GM19035 (cell line): ENCODE measurements at regions not wholly inside any gene's neighbourhood (a gene's known extent, or its start where the extent isn't known, plus 50 kb on each side); places are given as distances from the start of the nearest gene placed in this dataset.
"Not testable (repeated sequence)": the region's sequence is repeated elsewhere in the genome, so short reads cannot be mapped to it uniquely, and the experiment has no call there.

Experiments used
- ATAC-seq: cut with Tn5 transposase; IDR thresholded peaks from one replicate; pipeline ENCODE4 v1.9.1; 2021; ENCODE audit not compliant: unreplicated experiment

DNA sequence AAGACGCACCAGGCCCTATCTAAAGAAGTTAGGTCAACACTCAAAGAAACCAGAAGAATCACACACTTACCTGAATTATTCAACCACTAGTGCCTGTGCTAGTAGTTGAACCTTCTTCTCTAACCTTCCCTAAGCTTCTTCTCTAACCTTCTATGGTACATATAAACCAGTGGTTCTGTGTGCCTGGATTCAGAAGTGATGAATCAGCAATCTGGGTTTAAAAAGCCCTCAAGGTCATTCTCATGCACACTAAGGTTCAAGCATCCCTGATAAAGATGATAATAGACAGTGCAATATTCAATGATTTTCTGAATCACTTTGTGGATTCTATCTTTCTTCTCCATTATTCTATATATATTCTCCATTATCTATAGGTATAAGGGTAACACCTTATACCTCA, 271.4 kb upstream of the TBX18 start:
- ATAC-seq = no peak

DNA sequence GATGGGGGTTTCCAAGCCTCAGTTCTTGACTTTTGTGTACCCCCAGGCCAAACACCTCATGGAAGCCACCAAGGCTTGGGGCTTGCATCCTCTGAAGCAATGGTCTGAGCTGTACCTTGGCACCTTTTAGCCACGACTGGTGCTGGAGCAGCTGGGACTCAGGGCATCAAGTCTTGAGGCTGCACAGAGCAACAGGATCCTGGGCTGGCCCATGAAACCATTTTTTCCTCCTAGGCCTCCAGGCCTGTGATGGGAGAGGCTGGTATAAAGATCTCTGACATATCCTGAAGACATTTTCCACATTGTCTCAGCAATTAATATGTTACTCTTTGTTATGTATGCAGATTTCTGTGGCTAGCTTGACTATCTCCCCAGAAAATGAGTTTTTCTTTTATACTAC, 269.1 kb upstream of the TBX18 start:
- no peak for ATAC-seq

DNA sequence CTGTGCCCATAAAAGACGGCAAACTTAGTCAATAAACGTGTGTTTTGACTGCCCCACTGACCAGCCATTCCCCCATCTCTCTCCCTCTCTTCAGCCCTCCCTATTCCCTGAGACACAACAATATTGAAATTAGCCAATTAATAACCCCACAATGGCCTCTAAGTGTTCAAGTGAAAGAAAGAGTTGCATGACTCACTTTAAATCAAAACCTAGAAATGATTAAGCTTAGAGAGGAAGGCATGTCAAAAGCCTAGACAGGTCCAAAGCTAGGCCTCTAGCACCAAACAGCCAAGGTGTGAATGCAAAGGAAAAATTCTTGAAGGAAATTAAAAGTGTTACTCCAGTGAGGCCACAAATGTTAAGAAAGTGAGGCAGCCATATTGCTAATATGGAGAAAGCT, 261.6 kb upstream of the TBX18 start:
- no peak for ATAC-seq

DNA sequence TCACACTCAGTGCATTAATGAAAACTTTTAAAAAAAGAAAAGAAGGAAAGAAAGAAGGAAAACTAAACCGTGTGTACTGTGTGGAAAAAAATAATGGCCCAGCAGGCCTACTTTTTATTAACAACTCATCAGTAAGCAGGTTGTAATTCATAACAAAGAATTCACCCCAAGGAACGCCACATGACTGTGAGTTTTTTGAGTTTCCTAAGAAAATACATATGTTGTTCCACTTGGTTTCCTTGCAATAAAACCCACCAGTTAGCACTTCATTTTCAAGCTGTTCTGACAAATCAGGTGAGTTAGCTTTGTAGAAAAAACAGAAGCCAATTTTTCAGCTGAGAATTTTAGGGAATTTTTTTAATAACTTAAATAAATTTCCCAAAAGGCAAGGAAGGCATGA, 259.3 kb upstream of the TBX18 start:
- no peak for ATAC-seq

DNA sequence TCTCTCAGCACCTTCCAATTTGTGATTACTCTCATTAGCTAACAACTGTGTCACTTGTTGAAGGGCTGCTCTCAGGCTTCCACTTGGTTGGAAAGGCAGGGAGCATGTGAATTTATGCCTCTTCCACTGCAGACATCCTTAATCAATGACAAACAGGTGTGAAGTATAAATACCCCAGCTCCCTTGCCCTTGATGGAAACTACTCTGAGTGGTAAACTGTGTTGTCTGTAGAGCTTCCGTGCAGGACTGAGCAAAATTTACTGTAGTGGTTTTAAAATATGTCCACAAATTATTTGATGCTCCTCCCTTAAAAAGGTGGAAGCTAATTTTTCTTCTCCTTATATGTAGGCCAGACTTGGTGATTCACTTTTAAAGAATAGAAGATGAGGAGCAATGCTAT, 253.0 kb upstream of the TBX18 start:
- no peak for ATAC-seq

DNA sequence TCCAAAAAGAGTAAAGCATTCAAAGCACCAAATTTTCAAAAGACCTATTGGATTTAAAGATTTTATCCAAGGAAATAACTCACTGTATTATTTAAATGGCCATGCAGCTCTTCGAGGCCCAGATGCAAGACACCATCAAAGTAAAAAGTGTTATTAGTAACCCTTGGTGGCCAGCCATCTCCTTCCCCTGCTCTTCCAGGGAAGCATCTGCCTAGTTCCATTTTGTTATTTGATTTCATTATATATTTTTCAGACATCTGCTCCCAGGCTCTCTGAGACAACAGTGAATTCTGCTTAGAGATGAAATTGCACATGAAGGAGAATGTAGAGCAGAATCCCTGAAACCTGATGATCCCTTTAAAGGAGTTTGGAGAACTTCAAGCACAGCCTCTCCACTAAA, 252.3 kb upstream of the TBX18 start:
- ATAC-seq = no peak

DNA sequence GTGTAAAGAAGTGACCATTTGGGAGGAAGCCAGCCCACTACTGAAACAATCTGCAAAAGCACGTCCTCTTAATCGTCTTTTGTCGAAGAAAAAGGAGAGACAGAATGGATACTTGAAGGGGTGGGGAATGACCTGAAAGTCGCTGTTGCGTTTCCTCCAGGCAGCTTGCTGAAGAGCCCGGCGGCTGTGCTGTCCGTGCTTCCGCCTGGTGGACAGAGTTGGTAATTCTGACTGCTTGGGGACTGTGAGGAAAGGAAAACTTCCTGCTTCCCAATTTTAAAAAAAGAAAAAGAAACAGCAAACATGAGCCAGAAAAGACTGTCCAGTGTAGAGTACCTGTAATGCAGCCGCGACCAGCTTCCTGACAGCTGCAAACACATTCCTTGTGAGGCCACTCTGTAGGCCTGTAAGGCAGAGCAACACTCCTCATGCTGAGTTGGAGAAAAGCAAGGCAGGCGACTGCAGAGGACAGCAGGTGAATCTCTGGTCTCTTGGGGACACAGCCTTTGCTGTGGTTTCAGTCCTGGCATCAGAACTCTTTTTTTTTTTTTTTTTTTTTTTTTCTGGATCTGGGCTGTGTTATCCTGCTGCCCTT, 251.1 kb upstream of the TBX18 start:
- peak; percentile 81 for ATAC-seq

DNA sequence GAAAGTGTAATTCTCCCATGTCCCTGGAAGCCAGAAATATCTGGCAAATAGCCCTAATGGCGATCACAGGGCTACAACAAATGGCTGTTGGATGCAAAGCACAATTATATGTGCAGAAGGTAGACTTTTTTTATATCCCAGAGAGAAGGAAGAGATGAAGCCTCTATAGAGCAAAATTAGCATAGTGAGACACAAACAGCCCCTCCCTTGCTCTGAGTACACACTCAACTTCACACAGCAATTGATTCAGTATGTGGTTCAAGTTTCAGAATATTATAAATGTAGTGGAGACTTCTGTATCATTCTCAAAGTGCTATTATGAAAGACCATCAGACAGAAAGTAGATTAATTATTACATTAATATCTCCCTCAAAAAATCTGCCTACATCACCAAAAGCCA, 246.5 kb upstream of the TBX18 start:
- no peak for ATAC-seq

DNA sequence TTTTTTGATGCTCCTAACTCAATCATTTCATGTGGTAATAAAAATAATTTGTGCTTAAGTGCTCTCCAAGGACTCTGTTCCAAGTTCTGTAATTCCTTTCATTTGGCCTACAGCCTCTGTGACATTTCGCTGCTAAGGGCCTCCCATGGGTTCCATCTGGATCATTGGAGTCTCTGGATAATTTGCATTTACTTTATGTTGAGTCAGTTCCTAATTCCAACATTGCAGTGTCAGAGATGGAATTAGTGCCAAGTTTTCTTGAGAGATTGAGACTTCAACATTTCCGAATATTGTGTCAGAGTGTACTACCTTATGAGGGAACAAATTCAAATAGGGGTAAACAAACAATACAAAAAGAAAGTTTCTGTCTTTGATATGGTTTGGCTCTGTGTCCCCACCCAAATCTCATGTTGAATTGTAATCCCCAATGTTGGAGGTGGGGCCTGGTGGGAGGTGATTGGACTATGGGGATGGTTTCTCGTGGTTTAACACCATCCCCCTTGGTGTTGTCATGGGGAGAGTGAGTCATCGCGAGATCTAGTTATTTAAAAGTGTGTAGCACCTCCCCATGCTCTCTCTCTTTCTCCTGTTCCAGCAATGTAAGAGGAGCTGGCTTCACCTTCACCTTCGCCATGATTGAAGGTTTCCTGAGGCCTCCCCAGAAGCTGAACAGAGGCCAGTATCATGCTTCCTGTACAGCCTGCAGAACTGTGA, 244.1 kb upstream of the TBX18 start:
- no peak for ATAC-seq

DNA sequence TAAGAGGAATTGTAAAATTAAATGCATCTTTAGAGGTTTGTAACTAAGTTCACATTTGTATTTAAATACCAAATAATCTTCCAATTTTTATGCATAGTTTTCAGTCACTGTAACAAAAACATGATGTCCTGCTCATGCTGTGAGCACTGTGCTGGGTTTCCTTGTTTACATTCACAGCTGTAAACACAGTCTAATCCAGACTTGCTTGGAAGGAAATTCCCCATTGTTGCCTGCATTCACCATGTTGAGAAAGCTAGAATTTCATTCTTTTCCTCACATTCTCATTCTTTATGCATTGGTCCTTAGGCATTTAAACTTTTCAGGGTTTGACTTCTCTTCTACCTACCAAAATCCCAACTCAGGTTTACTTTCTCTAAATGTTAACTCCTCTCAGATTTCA, 242.0 kb upstream of the TBX18 start:
- ATAC-seq = no peak

DNA sequence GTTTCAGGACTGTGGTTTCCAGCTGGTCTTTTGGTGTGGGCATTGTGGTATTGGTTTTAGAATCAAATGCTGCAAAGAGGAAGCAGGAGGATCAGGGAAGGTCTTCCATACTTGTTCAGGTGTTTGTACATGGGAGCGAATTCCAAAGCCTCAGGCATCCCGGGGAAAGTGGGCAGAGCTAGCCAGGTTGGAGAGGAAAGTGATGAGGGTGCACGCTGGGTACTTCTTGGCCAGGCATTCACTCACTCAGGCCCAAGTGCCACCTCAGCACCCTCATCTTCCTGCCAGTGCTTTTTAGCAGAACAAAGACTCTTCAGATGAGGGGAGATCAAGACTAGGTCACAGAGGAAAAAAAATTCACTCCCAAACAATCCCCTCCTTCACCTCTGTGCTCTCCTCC, 241.1 kb upstream of the TBX18 start:
- no peak for ATAC-seq

DNA sequence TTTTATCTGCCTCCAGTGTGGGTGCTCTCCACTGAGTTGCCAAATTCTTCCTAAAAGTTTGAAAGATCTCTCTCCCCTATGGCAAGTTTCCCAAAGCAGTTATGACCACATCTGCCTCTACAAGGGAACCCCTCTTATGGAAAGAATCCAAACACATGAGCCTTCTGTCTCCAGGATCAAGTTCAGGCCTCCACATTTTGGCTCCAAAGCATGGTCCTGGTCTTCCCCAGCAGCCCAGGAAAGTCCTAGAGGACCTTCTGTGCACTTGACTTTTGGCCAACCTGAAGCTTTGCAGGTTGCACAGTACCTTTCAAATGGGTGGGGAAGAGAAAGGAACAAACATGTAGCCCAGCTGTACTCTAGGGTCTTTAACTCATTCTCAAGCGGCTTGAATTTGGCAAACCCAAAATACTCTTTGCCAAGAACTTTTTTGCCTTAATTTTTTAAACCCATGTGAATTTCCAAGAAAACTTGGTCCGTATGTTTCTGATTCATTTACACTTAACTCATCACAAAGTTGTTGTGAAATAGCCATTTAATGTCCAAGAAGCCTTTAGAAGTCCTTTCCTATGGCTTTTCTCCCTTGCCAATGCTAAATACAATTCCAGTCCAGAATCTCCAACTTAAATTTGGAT, 240.1 kb upstream of the TBX18 start:
- no peak for ATAC-seq

DNA sequence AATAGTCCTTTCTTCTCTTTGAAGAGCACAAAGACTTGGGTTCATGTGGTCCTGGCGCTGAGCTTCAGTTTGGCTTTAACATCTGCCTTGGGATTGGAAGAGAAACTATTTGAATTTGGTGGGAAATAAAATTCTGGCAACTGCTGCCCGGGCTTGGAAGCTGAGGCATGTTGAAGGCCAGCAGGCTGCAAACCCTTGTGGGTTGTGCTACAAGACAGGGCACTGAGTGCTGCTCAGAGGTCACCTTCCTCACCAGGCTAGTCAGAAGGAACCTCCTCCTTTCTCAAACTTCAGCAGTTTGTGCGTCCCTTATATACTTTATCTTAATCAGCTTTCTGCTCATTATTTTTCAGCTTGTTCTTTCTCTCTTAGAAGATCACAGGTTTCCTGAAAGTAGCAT, 238.4 kb upstream of the TBX18 start:
- ATAC-seq = no peak

DNA sequence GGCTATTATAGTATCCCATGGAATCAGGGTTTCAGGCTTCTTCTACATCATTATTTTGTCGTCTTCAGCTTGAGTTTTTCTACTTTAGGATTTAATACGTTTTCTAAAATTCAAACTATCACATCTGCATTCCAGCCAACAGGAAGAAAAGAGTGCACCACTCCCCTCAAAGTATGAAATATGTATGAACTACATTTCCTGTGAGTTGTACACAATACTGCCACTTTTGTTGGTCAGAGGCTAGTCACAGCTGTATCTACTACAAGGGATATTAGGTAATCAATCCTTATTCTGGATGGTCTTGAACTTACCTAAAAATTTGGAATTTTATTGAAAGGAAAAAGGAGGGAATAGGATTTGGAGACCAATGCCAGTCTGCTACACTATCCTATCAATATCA, 235.6 kb upstream of the TBX18 start:
- ATAC-seq = no peak

DNA sequence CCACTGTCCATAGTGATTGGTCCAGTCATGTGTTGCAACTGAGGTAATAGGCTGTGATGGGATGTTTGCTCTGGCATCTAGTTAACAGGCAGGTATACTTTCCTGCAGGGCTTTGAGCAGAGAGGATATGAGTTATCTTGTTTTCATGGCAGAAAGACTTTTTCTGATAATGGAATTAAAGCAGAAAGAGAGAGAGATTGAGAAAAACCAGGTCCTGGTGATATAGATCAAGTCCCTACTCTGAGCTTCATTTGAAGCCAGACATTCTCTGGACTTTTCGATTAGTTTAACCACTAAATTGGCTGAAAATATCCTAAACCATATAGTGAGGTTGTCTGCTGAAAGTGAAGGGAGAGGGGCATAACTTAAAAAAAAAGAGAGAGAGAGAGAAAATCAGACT, 233.8 kb upstream of the TBX18 start:
- ATAC-seq = no peak

DNA sequence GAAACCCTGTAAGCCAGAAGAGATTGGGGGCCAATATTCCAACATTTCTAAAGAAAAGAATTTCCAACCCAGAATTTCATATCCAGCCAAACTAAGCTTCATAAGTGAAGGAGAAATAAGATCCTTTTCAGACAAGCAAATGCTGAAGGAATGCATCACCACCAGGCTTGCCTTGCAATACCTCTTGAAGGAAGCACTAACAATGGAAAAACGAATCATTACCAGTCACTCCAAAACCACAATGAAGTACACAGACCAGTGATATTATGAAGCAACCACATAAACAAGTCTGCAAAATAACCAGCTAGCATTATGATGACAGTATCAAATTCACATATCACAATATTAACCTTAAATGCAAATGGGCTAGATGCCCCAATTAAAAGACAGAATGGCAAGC, 224.4 kb upstream of the TBX18 start:
- not testable (repeated sequence) for ATAC-seq

DNA sequence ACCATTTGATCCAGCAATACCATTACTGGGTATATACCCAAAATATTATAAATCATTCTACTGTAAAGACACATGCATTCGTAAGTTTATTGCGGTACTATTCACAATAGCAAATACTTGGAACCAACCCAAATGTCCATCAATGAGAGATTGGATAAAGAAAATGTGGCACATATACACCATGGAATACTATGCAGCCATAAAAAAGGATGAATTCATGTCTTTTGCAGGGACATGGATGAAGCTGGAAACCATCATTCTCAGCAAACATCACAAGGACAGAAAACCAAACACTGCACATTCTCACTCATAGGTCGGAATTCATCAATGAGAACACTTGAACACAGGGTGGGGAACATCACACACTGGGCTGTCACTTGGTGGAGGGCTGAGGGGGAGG, 221.1 kb upstream of the TBX18 start:
- ATAC-seq = not testable (repeated sequence)

DNA sequence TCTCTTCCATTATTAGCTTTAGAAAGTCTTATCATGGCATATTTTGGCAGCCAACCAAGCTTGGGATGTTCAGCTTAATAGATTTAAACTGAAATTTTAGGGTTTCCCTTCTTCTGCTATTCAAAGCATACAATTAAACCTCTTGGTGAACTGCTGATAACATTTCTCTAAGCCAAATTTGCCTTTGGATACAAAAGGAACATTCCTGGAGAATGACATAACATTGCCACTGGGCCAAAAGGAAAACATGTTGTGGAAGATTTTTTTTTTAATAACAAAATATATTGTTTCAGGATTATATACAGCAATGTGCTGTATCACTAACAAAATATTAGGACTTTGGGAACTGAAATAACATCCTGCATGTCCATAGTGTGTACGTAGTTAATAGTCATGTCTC, 215.1 kb upstream of the TBX18 start:
- ATAC-seq = no peak

DNA sequence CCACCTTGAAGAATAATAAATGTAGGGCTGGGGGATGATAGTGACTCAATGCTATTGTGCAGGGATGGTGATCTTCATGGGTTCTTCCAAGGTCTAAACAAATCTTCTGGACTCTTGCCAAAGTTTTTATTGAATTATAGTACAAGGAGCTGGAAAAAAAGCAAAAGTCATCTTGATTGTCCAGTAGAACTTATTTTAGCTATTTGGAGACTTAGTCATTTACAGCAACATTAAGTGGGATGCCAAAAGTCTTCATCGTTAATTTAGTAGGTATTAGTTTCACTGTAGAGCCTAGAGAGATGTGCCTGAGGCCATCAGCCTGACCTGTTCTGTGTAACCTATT, 212.9 kb upstream of the TBX18 start:
- ATAC-seq = no peak

DNA sequence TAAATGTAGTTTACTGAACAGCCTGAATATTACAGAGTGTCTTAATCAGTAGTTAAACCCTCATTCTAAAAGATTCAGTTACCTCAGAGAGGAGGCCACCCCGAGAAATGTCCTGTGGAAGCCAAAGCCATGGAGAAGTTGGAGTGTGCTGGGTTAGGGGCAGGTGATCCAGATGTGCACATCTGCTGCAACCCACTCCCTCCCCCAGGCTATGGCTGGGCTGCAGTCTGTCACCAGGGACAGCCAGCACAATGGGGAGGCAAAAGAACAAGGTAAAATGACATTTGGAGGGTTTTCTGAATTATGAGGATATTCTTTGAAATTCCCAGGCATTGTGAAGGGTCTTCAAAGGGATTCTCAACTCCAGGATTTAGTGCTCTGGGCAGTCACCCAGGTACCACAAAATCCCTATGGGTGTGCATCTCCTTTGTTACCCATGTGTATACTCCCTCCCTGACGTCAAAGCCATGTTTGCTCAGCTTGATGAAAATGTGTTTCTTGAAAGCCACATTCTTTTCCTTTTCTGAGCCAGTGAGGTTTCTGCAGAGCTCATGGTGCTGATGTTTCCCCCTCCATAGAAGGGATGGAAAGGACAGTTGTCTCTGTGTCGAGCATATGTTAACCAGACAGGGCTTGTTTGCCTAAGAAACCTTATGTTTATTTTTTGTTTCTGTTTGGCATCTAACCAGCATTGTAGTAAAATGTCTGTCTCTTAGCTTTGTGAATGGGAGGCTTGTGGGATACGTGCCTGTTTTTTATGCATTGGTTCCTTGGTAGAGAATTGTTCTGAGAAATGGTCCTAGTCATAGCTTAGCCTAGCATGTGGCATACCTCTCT, 212.3 kb upstream of the TBX18 start:
- no peak for ATAC-seq

DNA sequence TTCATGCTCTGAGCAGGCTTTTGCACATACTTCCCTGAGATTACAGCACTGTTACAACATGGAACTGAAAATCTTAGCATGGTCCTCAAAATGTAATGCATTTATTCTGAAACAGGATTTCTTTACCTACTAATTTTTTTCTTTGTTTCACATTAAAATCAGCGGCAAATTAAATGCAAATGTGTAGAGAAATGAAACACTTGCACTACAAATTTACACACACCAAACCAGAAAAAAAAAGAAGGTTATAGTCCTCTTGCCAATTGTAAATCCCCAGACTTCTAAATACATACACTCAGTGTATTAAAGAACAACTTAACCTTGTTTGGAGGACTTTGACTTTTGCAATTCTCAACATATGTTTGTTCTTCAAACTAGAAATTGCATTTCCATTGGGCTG, 210.9 kb upstream of the TBX18 start:
- no peak for ATAC-seq

DNA sequence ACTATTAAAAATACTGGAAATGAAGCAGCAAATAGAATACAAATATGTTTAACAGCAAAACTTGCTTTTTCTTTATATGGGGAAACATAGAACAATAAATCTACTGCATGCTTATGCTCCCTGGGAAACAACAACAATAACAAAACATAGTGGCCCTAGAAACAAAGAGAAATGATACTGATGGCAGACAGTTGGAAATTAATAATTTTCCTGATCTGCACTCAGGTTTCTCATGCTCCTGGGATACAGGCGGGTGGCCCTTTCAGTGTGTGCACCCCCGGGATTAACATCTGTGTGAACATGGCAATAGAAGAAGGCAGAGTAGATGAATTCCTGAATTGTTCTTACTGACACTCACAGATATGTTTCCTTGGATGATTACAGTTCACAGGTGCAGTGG, 209.2 kb upstream of the TBX18 start:
- no peak for ATAC-seq
